AG04450 (cell line): ENCODE measurements at regions not wholly inside any gene's neighbourhood (a gene's known extent, or its start where the extent isn't known, plus 50 kb on each side); places are given as distances from the start of the nearest gene placed in this dataset.
A peak's percentile ranks its signal among the peaks of the same experiment; 100 is the strongest.

ENCODE experiments used
- CTCF ChIA-PET: fragments of 300-600, 350-600 bp; formaldehyde crosslinking; extraction: SDS; loops from one replicate; lab custom pipeline; 2022; ENCODE audit warnings: antibody characterized with exemption, inconsistent platforms; lab: Charles Lee
- POLR2A ChIA-PET: fragments of 350-600 bp; formaldehyde crosslinking; extraction: SDS; loops from one replicate; lab custom pipeline; 2021; ENCODE audit warnings: antibody characterized with exemption, inconsistent platforms; lab: Yijun Ruan, JAX
- DNase-seq: peaks from one replicate; pipeline ENCODE4 v3.0.0-alpha.2; 2011; ENCODE audit warnings: low read depth, low spot score
- H3K27ac ChIP-seq: one replicate; pipeline ENCODE4 v1.5.1; 2012; ENCODE audit warnings: low read depth, low read length, control low read depth
- H3K27me3 ChIP-seq: one replicate; pipeline ENCODE4 v1.6.0; 2012; ENCODE audit warnings: low read length; ENCODE audit not compliant: control insufficient read depth, insufficient read depth
- H3K4me3 ChIP-seq: 2 replicates; pipeline ENCODE4 v1.5.1; 2011; ENCODE audit warnings: mild to moderate bottlenecking, low read depth, low read length, control low read depth
- H3K9me3 ChIP-seq: 2 replicates; pipeline ENCODE4 v1.5.1; 2012; ENCODE audit warnings: low read length; ENCODE audit not compliant: control insufficient read depth, insufficient read depth
- CTCF ChIP-seq: IDR thresholded peaks from 2 replicates; pipeline ENCODE4 v1.5.1; 2011; ENCODE audit warnings: low read depth, low read length, control low read depth, inconsistent platforms

- Histone ChIP-seq H3K4me3 (no peak overlapping the region), H3K27ac (no peak overlapping the region), H3K9me3 (no peaks in the 10 kb centered on the region), H3K27me3 (no peaks in the 10 kb centered on the region)
- ChIA-PET POLR2A (no interaction called here), CTCF (no interaction called here)
- no peak for DNase-seq
- TF ChIP-seq CTCF = no peak
Measured at GRCh38 chr12:76687981-76688380, 75.9 kb upstream of the ZDHHC17 start.

- CTCF ChIA-PET = no interaction called here
- H3K27me3 ChIP-seq = no peaks in the 10 kb centered on the region
- no peak overlapping the region for H3K27ac ChIP-seq
- peak; percentile 28; the same call in 1 of the 2 replicates for TF ChIP-seq CTCF
- H3K4me3 ChIP-seq = no peak overlapping the region
- DNase-seq = no peak
- POLR2A ChIA-PET = no interaction called here
- H3K9me3 ChIP-seq = no peaks in the 10 kb centered on the region
Measured at GRCh38 chr12:76688631-76689030, 75.3 kb upstream of the ZDHHC17 start.

- no peaks in the 10 kb centered on the region for H3K9me3 ChIP-seq
- no peak for TF ChIP-seq CTCF
- H3K27me3 ChIP-seq = no peaks in the 10 kb centered on the region
- H3K4me3 ChIP-seq = no peak overlapping the region
- no peak overlapping the region for H3K27ac ChIP-seq
- POLR2A ChIA-PET = no interaction called here
- no peak for DNase-seq
- CTCF ChIA-PET = no interaction called here
Measured at GRCh38 chr12:76690921-76691700, 72.8 kb upstream of the ZDHHC17 start.

- ChIA-PET CTCF (no interaction called here), POLR2A (no interaction called here)
- TF ChIP-seq CTCF = no peak
- Histone ChIP-seq H3K27ac (no peak overlapping the region), H3K9me3 (no peaks in the 10 kb centered on the region), H3K27me3 (no peaks in the 10 kb centered on the region), H3K4me3 (no peak overlapping the region)
- DNase-seq = no peak
Measured at GRCh38 chr12:76692846-76693245, 71.1 kb upstream of the ZDHHC17 start.

- POLR2A ChIA-PET = no interaction called here
- DNase-seq = no peak
Measured at GRCh38 chr12:76694369-76694768, 69.5 kb upstream of the ZDHHC17 start.

More at GRCh38 chr12:76694369-76694768, 69.5 kb upstream of the ZDHHC17 start:
- CTCF ChIA-PET = no interaction called here
- Histone ChIP-seq H3K27ac (no peak overlapping the region), H3K9me3 (no peaks in the 10 kb centered on the region), H3K4me3 (no peak overlapping the region), H3K27me3 (no peaks in the 10 kb centered on the region)
- no peak for TF ChIP-seq CTCF
